Middle frontal gyrus (tissue), 1 donor: ENCODE measurements at regions not wholly inside any gene's neighbourhood (a gene's known extent, or its start where the extent isn't known, plus 50 kb on each side); places are given as distances from the start of the nearest gene placed in this dataset.

Source experiments
- DNase-seq: peaks from one replicate; pipeline ENCODE4 v3.0.0-alpha.2; 2015; ENCODE audit warnings: low spot score; ENCODE audit errors: extremely low spot score

- DNase-seq: no peak
These were observed 81.1 kb upstream of the PUM3 start for GRCh38 chr9:2925016-2925415.

- no peak for DNase-seq
These were observed 80.5 kb upstream of the PUM3 start for GRCh38 chr9:2924380-2924768.

- DNase-seq: no peak
These were observed 80.0 kb upstream of the PUM3 start for GRCh38 chr9:2923766-2924379.

- DNase-seq: no peak
These were observed 75.5 kb upstream of the PUM3 start for GRCh38 chr9:2919347-2919746.

- no peak for DNase-seq
These were observed 72.6 kb upstream of the PUM3 start for GRCh38 chr9:2916382-2916985.

GRCh38 chr9:2913026-2913425 is 69.1 kb upstream of the PUM3 start:
- DNase-seq: no peak

- DNase-seq: no peak
These were observed 63.5 kb upstream of the PUM3 start for GRCh38 chr9:2907411-2907810.

GRCh38 chr9:2904242-2904930 is 60.5 kb upstream of the PUM3 start:
- no peak for DNase-seq
